WERI-Rb-1 (cell line): ENCODE measurements at regions not wholly inside any gene's neighbourhood (a gene's known extent, or its start where the extent isn't known, plus 50 kb on each side); places are given as distances from the start of the nearest gene placed in this dataset.

ENCODE experiments used
- DNase-seq: peaks from one replicate; pipeline ENCODE4 v3.0.0-alpha.2; 2020
- H3K27ac ChIP-seq: fragments of 250-450 bp; sonication (Bioruptor Pico); 2 replicates; pipeline ENCODE4 v1.5.1; 2020; ENCODE audit warnings: mild to moderate bottlenecking, moderate library complexity
- H3K27me3 ChIP-seq: fragments of 250-450 bp; sonication (Bioruptor Pico); 2 replicates; pipeline ENCODE4 v1.5.1; 2021; ENCODE audit warnings: mild to moderate bottlenecking, low read depth, moderate library complexity; ENCODE audit not compliant: insufficient read depth, severe bottlenecking
- H3K36me3 ChIP-seq: fragments of 250-450 bp; sonication (Bioruptor Pico); 2 replicates; pipeline ENCODE4 v1.5.1; 2020; ENCODE audit warnings: mild to moderate bottlenecking, moderate library complexity
- H3K4me3 ChIP-seq: 2 replicates; pipeline ENCODE4 v1.5.1; 2011; ENCODE audit warnings: low read depth, mild to moderate bottlenecking, control low read depth, low read length
- H3K9me3 ChIP-seq: fragments of 250-450 bp; sonication (Bioruptor Pico); 2 replicates; pipeline ENCODE4 v1.5.1; 2021; ENCODE audit warnings: mild to moderate bottlenecking, moderate library complexity; ENCODE audit not compliant: severe bottlenecking
- TF ChIP-seq, protein P1 (sequence below): IDR thresholded peaks from 2 replicates; pipeline ENCODE4 v1.5.1; 2011; ENCODE audit warnings: low read depth, mild to moderate bottlenecking, control low read depth, inconsistent platforms, low read length

DNA sequence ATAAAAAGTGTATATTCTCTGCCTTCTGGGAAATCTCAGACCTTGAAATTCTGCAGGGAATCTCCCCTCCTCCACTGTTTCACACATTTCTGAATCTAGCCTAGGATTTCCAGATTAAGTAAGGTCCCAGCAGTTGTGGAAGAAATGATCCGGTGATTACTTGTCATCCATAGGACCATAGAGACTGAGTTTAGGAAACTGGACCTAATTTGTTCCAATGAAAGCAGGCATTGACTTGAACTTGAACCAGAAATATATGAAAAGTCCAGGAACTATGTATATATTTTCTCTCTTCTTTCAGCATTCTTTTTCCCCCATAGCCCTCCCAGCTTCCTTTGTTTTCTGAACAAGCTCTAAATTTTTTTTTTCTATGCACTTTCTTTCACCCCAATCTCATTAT lies 149.5 kb upstream of the SPAG17 start:
- Histone ChIP-seq H3K36me3 (no peaks in the 10 kb centered on the region), H3K9me3 (no peaks in the 10 kb centered on the region), H3K4me3 (no peak overlapping the region), H3K27ac (no peak overlapping the region), H3K27me3 (no peaks in the 10 kb centered on the region)
- TF ChIP-seq, protein P1, sequence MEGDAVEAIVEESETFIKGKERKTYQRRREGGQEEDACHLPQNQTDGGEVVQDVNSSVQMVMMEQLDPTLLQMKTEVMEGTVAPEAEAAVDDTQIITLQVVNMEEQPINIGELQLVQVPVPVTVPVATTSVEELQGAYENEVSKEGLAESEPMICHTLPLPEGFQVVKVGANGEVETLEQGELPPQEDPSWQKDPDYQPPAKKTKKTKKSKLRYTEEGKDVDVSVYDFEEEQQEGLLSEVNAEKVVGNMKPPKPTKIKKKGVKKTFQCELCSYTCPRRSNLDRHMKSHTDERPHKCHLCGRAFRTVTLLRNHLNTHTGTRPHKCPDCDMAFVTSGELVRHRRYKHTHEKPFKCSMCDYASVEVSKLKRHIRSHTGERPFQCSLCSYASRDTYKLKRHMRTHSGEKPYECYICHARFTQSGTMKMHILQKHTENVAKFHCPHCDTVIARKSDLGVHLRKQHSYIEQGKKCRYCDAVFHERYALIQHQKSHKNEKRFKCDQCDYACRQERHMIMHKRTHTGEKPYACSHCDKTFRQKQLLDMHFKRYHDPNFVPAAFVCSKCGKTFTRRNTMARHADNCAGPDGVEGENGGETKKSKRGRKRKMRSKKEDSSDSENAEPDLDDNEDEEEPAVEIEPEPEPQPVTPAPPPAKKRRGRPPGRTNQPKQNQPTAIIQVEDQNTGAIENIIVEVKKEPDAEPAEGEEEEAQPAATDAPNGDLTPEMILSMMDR, result no peak
- DNase-seq, result no peak

DNA sequence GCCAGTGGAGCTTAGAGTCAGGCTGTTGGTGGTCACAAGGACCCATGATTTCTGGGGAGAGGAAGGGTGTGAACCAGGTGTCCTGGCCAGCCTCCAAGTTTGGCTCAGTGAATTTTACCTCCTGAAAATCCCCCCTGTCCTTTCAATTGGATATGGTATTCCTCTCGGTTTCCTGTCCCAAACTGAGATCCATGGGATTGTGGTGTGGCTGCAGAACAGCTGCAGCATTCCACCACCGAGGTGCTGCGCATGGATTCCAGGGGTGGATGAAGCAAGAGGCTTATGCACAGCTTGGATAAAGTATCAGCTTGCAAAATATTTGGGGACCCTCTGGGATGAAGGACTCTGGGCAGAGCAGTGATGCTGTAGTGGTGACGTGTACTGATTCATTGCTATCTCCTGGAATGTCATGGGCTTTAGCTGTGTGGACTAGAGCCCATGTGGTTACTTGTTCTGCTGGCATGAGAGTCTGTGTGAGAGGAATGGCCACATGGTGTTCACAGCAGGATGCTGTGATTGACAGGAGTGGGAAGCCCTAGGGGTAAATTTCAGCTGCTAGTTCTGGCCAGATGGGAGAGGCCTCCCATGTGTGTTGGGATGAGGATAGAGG lies 148.7 kb upstream of the SPAG17 start:
- Histone ChIP-seq H3K4me3 (no peak overlapping the region), H3K36me3 (no peaks in the 10 kb centered on the region), H3K27ac (no peak overlapping the region), H3K9me3 (no peaks in the 10 kb centered on the region), H3K27me3 (no peaks in the 10 kb centered on the region)
- no peak for DNase-seq
- TF ChIP-seq, protein P1, result no peak

DNA sequence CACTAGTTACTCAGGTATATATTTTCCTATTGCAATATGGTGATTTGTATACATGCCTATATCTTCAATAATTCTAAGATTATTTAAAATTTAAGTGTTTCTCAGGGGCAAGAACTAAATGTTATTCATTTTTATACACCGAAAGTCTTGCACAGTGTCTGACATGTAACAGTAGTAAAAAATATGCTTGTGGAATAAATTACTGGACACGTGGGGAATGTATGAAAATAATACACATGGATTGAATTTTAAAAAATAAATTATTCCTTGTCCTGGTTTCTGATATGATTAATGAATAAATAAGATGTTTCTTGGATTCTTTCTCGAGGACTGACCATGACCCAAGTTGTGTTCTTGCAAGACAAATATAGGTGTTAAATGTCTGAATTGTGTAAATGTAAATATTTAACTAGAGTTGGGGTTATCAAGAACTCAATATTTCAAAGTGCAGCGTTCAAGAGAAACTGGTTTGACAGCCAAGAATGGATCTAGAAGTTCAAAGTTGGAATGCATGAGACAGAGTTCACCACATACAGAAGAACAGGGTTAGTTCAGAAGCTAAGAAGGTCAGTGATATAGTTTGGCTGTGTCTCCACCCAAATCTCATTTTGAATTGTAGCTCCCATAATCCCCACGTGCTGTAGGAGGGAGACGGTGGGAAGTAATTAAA lies 142.1 kb upstream of the SPAG17 start:
- DNase-seq, result no peak
- H3K27me3 ChIP-seq, result no peaks in the 10 kb centered on the region
- no peak overlapping the region for H3K4me3 ChIP-seq
- no peaks in the 10 kb centered on the region for H3K9me3 ChIP-seq
- H3K27ac ChIP-seq, result no peak overlapping the region
- no peaks in the 10 kb centered on the region for H3K36me3 ChIP-seq
- TF ChIP-seq, protein P1, result no peak

DNA sequence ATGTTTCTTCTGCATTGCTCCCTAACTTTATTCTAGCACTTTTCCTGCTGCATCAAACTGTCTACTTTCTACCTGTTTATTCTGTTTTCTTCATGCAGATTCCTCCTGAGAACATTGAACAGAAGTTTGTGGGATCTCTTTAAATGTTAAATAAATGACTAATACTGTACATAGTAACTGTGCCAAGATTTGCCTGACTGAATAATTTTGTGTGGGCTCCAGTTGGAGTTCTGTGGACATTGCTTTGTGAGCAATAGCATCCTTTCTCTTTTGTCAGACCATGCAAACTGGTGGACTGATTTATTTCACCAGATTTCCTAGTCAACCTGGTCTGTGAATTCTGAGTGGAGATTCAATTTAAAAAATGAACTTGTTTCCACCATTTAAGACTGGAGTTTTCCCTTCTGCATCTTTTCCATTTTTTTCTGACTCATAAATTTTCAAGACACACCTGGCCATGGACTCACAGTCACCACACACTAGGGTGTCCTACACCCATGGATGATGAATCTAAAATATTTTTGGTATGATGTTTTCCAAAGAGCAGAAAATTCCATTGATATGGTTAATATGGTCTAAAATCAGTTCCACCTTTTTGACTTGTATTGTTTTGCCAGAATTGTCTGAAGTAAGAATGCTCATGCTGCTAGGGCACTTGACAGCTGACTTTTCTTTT lies 140.7 kb upstream of the SPAG17 start:
- no peak overlapping the region for H3K4me3 ChIP-seq
- DNase-seq, result no peak
- TF ChIP-seq, protein P1, result no peak
- H3K36me3 ChIP-seq, result no peaks in the 10 kb centered on the region
- H3K27me3 ChIP-seq, result no peaks in the 10 kb centered on the region
- H3K27ac ChIP-seq, result no peak overlapping the region
- no peaks in the 10 kb centered on the region for H3K9me3 ChIP-seq

DNA sequence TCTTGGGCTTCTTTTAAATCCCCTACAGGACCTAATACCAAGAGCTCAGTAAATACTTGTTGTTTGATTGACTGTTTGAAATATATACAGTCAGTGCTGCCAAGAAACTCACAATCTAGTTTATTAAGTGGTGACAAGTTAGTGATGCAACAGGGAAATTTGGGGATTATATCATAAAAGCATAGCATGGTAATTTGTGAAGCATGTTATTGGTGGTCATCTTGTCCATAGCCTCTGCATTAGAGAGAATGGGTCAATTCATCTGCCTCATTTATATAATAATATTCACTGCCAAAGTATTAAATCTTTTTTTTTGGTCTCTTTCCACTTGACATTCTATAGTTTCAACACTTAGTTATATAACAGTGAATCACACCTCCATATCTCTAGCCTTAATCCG lies 138.2 kb upstream of the SPAG17 start:
- Histone ChIP-seq H3K4me3 (no peak overlapping the region), H3K27ac (no peak overlapping the region), H3K9me3 (no peaks in the 10 kb centered on the region), H3K36me3 (no peaks in the 10 kb centered on the region), H3K27me3 (no peaks in the 10 kb centered on the region)
- TF ChIP-seq, protein P1, result no peak
- DNase-seq, result no peak
